Mesenchymal stem cell (in vitro differentiated cells and primary cell): ENCODE measurements at regions not wholly inside any gene's neighbourhood (a gene's known extent, or its start where the extent isn't known, plus 50 kb on each side); places are given as distances from the start of the nearest gene placed in this dataset.

ENCODE experiments used
- DNase-seq: peaks from one replicate; pipeline ENCODE4 v3.0.0-alpha.2; 2013
- H2AFZ ChIP-seq: one replicate; pipeline ENCODE4 v1.6.1; 2013; ENCODE audit warnings: low read depth, mild to moderate bottlenecking, control low read depth, inconsistent platforms, low read length, moderate library complexity
- H2AK5ac ChIP-seq: 2 replicates; pipeline ENCODE4 v1.6.1; 2013; ENCODE audit warnings: low read length, moderate library complexity, mild to moderate bottlenecking, inconsistent platforms; ENCODE audit not compliant: severe bottlenecking
- H2BK120ac ChIP-seq: one replicate; pipeline ENCODE4 v1.6.1; 2013; ENCODE audit warnings: low read depth, mild to moderate bottlenecking, inconsistent platforms, low read length, moderate library complexity
- H2BK12ac ChIP-seq, 2 experiments: one replicate each; pipeline ENCODE4 v1.6.1; 2013; ENCODE audit warnings: inconsistent platforms in 2 of 2, low read length in 2 of 2, mild to moderate bottlenecking in 2 of 2, moderate library complexity in 2 of 2, control low read depth in 1 of 2
- H2BK15ac ChIP-seq: one replicate; pipeline ENCODE4 v1.6.1; 2013; ENCODE audit warnings: mild to moderate bottlenecking, low read depth, inconsistent platforms; ENCODE audit not compliant: poor library complexity, severe bottlenecking
- H2BK5ac ChIP-seq: 2 replicates; pipeline ENCODE4 v1.6.1; 2013; ENCODE audit warnings: low read depth, mild to moderate bottlenecking, low read length, control low read depth, inconsistent platforms; ENCODE audit not compliant: poor library complexity, severe bottlenecking
- H3K14ac ChIP-seq, 2 experiments: one replicate each; pipeline ENCODE4 v1.6.1; 2013; ENCODE audit warnings: inconsistent platforms in 2 of 2, low read length in 2 of 2, control low read depth in 1 of 2, mild to moderate bottlenecking in 1 of 2, moderate library complexity in 1 of 2
- H3K18ac ChIP-seq, 2 experiments: one replicate each; pipeline ENCODE4 v1.6.1; 2013; ENCODE audit warnings: inconsistent platforms in 2 of 2, low read length in 2 of 2, control low read depth in 1 of 2, low read depth in 1 of 2, mild to moderate bottlenecking in 1 of 2
- H3K23ac ChIP-seq, 2 experiments: one replicate each; pipeline ENCODE4 v1.6.1; 2013; ENCODE audit warnings: inconsistent platforms in 2 of 2, low read length in 2 of 2, mild to moderate bottlenecking in 2 of 2, moderate library complexity in 2 of 2, control low read depth in 1 of 2
- H3K27ac ChIP-seq: 2 replicates; pipeline ENCODE4 v1.5.1; 2013; ENCODE audit warnings: mild to moderate bottlenecking, moderate library complexity, low read length, control low read depth, inconsistent platforms; ENCODE audit not compliant: poor library complexity, severe bottlenecking
- H3K27me3 ChIP-seq, 2 experiments: 2 replicates each; pipeline versions ENCODE4 v1.6.1 to v1.7.0; 2013; ENCODE audit warnings: low read length in 2 of 2, mild to moderate bottlenecking in 2 of 2, moderate library complexity in 2 of 2, control low read depth in 1 of 2, inconsistent platforms in 1 of 2; ENCODE audit not compliant: control insufficient read depth in 1 of 2, insufficient read depth in 1 of 2
- H3K36me3 ChIP-seq, 2 experiments: 2 replicates each; pipeline versions ENCODE4 v1.6.1 to v1.7.0; 2013; ENCODE audit warnings: low read length in 2 of 2, control low read depth in 1 of 2, inconsistent platforms in 1 of 2, low read depth in 1 of 2, mild to moderate bottlenecking in 1 of 2; ENCODE audit not compliant: insufficient read depth in 2 of 2, control insufficient read depth in 1 of 2
- H3K4ac ChIP-seq, 2 experiments: one replicate each; pipeline ENCODE4 v1.6.1; 2013; ENCODE audit warnings: inconsistent platforms in 2 of 2, low read length in 2 of 2, mild to moderate bottlenecking in 2 of 2, moderate library complexity in 2 of 2, control low read depth in 1 of 2, low read depth in 1 of 2
- H3K4me1 ChIP-seq: 2 replicates; pipeline ENCODE4 v1.6.1; 2013; ENCODE audit warnings: low read depth, low read length, control low read depth; ENCODE audit not compliant: control insufficient read depth, insufficient read depth
- H3K4me2 ChIP-seq: 2 replicates; pipeline ENCODE4 v1.6.1; 2013; ENCODE audit warnings: low read length, mild to moderate bottlenecking, inconsistent platforms; ENCODE audit not compliant: poor library complexity, severe bottlenecking
- H3K4me3 ChIP-seq, 2 experiments: 2 replicates each; pipeline versions ENCODE4 v1.5.1 to v1.7.0; 2013; ENCODE audit warnings: low read length in 2 of 2, mild to moderate bottlenecking in 2 of 2, control low read depth in 1 of 2, low read depth in 1 of 2; ENCODE audit not compliant: insufficient read depth in 1 of 2
- H3K79me1 ChIP-seq: replicated peaks from 2 replicates; pipeline ENCODE4 v1.6.1; 2013; ENCODE audit warnings: mild to moderate bottlenecking, control low read depth, low read length, inconsistent platforms; ENCODE audit not compliant: poor library complexity, severe bottlenecking
- H3K9ac ChIP-seq: 2 replicates; pipeline ENCODE4 v1.7.0; 2013; ENCODE audit warnings: mild to moderate bottlenecking, low read length, moderate library complexity
- H3K9me3 ChIP-seq: 2 replicates; pipeline ENCODE4 v1.7.0; 2013; ENCODE audit warnings: mild to moderate bottlenecking, low read length; ENCODE audit not compliant: control insufficient read depth
- H4K8ac ChIP-seq: one replicate; pipeline ENCODE4 v1.6.1; 2013; ENCODE audit warnings: inconsistent platforms, mild to moderate bottlenecking, low read length, moderate library complexity
- H4K91ac ChIP-seq: one replicate; pipeline ENCODE4 v1.6.1; 2013; ENCODE audit warnings: mild to moderate bottlenecking, low read length, inconsistent platforms
- WGBS: methylation state at CpG from one replicate; pipeline ENCODE4 v1.1.7; 2013; ENCODE audit warnings: mixed read lengths; 5-methylcytosine and 5-hydroxymethylcytosine counted together

- H2BK15ac ChIP-seq: no peak overlapping the region
- H3K9ac ChIP-seq: no peak overlapping the region
- peaks cover 3% of the 10 kb centered on the region for H3K9me3 ChIP-seq
- H3K79me1 ChIP-seq: no peaks in the 10 kb centered on the region
- DNase-seq: no peak
- WGBS: 55% methylated on average over 2 of the region's 2 CpGs
- no peaks in the 10 kb centered on the region for H3K36me3 ChIP-seq
- no peak overlapping the region for H3K4me3 ChIP-seq
- no peak overlapping the region for H4K8ac ChIP-seq
- H3K14ac ChIP-seq: no peak overlapping the region
- no peak overlapping the region for H3K27ac ChIP-seq
- no peak overlapping the region for H4K91ac ChIP-seq
- no peak overlapping the region for H3K18ac ChIP-seq
- H2AK5ac ChIP-seq: no peak overlapping the region
- no peak overlapping the region for H2BK12ac ChIP-seq
- no peak overlapping the region for H3K4me2 ChIP-seq
- peaks cover 2% of the 10 kb centered on the region for H3K4me1 ChIP-seq
- no peak overlapping the region for H3K23ac ChIP-seq
- no peaks in the 10 kb centered on the region for H3K27me3 ChIP-seq
- no peak overlapping the region for H2BK120ac ChIP-seq
- no peak overlapping the region for H3K4ac ChIP-seq
- H2AFZ ChIP-seq: peak overlapping the region; percentile 1
- no peak overlapping the region for H2BK5ac ChIP-seq
These were observed 566.5 kb downstream of the DCDC2C start for GRCh38 chr2:4269885-4270284.

DNA sequence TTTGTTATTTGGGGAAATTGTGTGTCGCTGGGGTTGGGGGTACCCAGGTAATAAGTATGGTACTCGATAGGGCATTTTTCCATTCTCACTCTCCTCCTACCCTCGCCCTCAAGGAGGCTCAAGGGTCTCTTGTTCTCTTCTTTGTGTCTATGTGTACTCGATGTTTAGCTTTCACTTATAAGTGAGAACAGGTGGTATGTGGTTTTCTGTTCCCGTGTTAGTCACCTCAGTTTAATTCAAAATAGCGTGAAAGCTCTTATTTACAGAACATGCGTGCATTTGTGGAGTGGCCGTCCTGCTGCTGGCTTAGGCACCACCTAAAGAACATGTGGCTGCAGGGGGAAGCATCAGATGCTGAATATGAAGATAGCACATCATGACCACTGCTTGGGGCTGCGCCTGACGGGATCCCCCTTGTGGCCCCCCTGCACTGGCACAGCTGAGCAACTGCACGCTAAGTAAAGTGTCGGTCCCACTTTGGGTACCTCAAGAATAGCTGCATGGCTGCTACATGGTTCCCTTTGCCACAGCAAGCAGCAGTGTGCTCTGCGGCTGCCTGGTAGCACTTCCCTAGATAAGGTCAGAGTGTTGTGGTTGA lies 569.0 kb downstream of the DCDC2C start:
- Histone ChIP-seq H3K4me2 (no peak overlapping the region), H3K36me3 (no peaks in the 10 kb centered on the region), H2BK15ac (no peak overlapping the region), H2BK120ac (no peak overlapping the region), H2BK12ac (no peak overlapping the region), H3K9ac (no peak overlapping the region), H3K4me3 (no peak overlapping the region), H3K27me3 (no peaks in the 10 kb centered on the region), H3K23ac (no peak overlapping the region), H3K18ac (no peak overlapping the region), H2AFZ (no peak overlapping the region), H4K8ac (no peak overlapping the region), H3K4me1 (peaks cover 2% of the 10 kb centered on the region), H2AK5ac (no peak overlapping the region), H3K79me1 (no peaks in the 10 kb centered on the region), H3K4ac (no peak overlapping the region), H3K27ac (no peak overlapping the region), H4K91ac (no peak overlapping the region), H3K9me3 (peaks cover 3% of the 10 kb centered on the region), H2BK5ac (no peak overlapping the region), H3K14ac (no peak overlapping the region)
- no peak for DNase-seq
- WGBS: 86% methylated on average over 12 of the region's 13 CpGs

DNA sequence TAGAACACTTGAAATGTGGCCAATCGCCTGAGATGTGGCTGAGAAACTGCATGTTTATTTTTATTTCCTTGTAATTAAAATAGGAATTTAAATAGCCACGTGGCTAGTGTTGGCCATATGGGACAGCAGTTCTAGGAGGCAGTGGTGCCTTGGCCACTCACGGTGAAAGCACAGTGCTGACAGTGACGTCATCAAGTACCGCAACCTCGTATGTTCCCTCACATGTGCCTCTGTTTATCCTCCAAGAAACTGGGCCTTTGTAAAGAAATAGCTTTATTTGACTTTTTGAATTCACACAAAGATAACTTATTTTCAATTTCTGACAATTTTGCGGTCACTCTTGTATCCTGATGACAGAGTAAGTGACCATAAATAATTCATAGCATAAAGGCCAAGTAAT lies 575.0 kb downstream of the DCDC2C start:
- Histone ChIP-seq H3K9me3 (peaks cover 12% of the 10 kb centered on the region), H3K9ac (no peak overlapping the region), H4K91ac (no peak overlapping the region), H3K4me3 (no peak overlapping the region), H2BK120ac (no peak overlapping the region), H4K8ac (no peak overlapping the region), H3K18ac (no peak overlapping the region), H2AK5ac (no peak overlapping the region), H3K36me3 (no peaks in the 10 kb centered on the region), H2BK15ac (no peak overlapping the region), H2BK12ac (no peak overlapping the region), H2BK5ac (no peak overlapping the region), H3K4ac (no peak overlapping the region), H2AFZ (no peak overlapping the region), H3K23ac (no peak overlapping the region), H3K27me3 (no peaks in the 10 kb centered on the region), H3K14ac (no peak overlapping the region), H3K4me2 (no peak overlapping the region), H3K27ac (no peak overlapping the region), H3K79me1 (no peaks in the 10 kb centered on the region), H3K4me1 (no peaks in the 10 kb centered on the region)
- no peak for DNase-seq
- WGBS: 75% methylated on average over 6 of the region's 7 CpGs

DNA sequence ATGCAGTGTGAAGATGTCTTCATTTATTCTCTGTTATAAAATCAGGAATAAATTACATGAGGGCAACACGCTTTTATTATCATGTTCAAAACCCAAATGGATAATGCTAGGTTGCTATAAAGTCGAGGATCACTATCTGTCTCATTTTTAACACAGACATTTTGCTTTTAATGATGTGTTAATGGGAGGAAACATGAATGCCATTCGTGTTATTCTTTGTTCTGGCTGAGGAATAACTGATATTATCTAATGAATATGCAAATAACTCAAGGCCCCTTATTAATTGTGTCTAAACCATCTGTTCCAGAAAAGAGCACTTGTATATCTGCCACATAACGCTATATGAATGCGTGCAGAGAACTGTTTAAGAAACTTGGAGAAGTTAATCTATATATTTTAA lies 576.1 kb downstream of the DCDC2C start:
- Histone ChIP-seq H2BK12ac (no peak overlapping the region), H3K9me3 (peaks cover 11% of the 10 kb centered on the region), H2BK15ac (no peak overlapping the region), H3K18ac (no peak overlapping the region), H3K14ac (no peak overlapping the region), H4K91ac (no peak overlapping the region), H3K4me3 (no peak overlapping the region), H4K8ac (no peak overlapping the region), H3K36me3 (no peaks in the 10 kb centered on the region), H3K27ac (no peak overlapping the region), H3K4me1 (no peaks in the 10 kb centered on the region), H3K4me2 (no peak overlapping the region), H3K23ac (no peak overlapping the region), H3K9ac (no peak overlapping the region), H2AK5ac (no peak overlapping the region), H3K27me3 (no peaks in the 10 kb centered on the region), H3K4ac (no peak overlapping the region), H3K79me1 (no peaks in the 10 kb centered on the region), H2BK120ac (no peak overlapping the region), H2BK5ac (no peak overlapping the region), H2AFZ (no peak overlapping the region)
- DNase-seq: no peak
- WGBS: no CpG with 5 or more reads among the region's 5 CpGs
